Urothelium cell line (cell line): ENCODE measurements at regions not wholly inside any gene's neighbourhood (a gene's known extent, or its start where the extent isn't known, plus 50 kb on each side); places are given as distances from the start of the nearest gene placed in this dataset.

Experiments
- DNase-seq: peaks from one replicate; pipeline ENCODE4 v3.0.0; 2011; ENCODE audit warnings: low spot score, mixed read lengths
- FAIRE-seq: peaks from 2 replicates; lab custom pipeline; 2011; peaks lifted over from hg19 to GRCh38; lab: Jason Lieb, UNC

DNA sequence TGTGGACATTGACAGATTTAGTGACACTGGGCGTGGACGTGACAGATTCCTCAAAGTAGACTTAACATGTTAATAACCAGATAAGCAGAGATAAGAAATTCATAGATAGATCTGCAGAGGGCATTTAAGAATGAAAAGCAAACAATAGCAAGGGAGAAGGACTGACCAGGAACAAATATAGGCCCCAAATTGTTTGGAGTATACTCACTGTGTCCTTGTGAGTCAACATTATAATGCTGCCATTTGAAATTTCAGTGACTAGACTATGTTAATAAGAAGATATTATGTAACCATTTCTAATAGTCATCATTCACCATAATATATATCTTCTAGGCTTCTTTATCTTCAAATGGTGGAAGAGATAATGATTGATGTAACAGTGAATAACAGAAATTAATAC lies 78.1 kb upstream of the SLC38A11 start:
- DNase-seq (no peak), FAIRE-seq (no peak)

DNA sequence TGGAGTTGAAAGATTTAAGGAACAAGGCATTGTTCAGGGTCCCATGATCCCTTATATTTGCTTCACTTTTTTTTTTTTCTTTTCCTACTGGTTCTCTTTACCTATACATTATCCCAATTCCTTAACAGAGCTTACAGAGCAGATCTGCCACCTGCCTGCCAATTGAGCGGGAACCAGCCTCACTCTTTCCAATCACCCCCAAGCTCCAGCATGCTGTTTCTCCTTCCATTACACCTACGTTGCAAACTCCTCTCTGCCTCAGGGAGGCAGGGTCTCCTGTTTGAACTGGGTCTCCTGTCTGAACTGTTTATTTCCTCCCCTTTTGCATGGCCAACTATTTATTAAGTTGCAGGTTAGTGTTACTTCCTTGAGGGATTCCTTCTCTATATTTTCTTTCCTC lies 77.2 kb upstream of the SLC38A11 start:
- FAIRE-seq, result no peak
- no peak for DNase-seq

DNA sequence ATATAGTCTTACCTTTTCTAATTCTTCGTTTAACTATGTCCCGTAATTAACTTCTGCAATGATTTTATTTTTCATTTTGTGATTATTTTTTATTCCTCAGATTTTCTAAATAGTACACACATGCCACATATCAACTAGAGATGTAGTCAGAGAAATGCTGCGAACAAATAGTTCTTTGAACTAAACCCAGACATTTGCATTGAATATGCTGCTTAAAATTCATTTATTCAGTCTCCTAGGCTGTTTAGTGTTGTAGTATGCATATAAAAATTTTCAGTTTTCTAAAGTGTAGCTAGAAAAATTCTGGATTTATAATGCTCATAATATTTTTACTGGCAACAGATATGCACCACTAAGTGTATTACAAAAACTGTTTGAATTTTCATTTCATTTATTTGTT lies 68.9 kb upstream of the SLC38A11 start:
- DNase-seq, result no peak
- FAIRE-seq, result no peak

DNA sequence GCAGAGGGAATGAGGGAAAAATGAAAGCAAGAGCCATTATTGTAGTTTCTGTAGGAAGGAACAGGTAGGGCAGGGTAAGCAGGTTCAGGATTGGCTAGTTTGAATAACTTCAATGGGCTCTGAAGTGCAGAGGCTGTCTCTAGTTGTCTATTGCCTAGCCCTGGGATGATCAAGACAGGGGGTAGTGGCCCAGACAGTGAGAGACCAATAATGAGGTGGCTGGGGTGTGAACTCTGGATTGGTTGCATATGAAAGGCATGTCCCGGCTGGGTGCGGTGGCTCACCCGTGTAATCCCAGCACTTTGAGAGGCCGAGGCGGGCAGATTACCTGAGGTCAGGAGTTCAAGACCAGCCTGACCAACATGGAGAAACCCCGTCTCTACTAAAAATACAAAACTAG lies 67.5 kb upstream of the SLC38A11 start:
- DNase-seq (no peak), FAIRE-seq (no peak)

DNA sequence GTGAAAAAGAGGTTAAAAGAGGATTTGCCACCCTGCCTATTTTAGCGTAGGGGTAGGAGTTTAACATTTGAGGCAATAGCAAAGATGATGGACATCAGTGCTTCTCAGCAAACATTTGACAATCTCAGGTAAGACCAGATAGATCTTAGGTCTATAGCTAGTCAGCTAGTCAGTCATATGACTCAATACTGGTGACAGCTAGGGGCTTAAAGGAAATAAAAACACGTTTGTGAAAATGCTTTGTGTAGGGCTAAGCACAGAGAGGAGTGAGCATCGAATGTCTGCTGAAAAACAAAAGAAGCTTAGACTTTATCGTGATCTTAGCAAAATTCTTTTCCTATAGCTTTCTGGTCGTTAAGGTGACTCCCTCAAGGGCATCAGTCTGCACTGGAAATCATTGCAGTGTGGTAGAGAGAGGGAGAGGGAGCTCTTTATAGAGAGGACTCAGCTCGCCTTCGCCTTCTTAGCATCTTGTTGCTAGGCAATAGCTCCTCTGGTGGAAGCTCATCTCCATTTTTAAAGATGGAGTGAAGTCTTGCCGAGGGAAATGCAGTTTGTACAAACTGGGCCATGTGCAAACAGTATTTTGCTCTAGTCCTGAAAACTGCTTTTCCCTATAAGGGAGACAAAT lies 62.8 kb upstream of the SLC38A11 start:
- FAIRE-seq (no peak), DNase-seq (no peak)

DNA sequence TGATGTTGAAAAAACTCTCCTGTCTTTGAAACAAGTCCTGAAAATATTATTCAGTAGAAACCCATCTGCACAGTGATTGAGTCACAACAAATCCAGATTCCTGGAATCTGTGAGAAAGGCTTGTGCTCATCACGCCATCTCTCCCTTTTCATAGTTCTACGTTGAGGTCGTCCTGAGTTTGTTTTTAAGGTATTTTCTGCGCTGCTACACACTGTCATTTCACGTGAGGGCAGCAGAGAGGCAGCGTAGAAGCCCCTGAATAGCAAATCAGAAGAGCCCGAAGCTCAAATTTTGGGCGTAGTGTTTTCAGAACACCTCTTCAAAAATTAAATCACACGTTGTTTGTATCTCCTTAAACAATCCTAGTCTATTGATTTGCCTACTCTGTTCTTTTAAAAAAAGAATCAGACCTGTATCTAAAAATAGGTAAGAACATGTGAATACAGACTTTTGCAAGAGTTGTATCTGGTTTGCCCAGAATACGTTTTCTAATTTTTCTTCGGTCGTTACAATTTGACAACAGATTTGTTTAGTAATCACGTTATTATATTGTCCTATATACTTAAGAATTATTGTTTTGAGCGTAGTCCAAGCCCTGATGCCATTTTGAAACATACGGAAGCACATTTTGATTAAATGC lies 61.6 kb upstream of the SLC38A11 start:
- no peak for FAIRE-seq
- peak; percentile 64 for DNase-seq

DNA sequence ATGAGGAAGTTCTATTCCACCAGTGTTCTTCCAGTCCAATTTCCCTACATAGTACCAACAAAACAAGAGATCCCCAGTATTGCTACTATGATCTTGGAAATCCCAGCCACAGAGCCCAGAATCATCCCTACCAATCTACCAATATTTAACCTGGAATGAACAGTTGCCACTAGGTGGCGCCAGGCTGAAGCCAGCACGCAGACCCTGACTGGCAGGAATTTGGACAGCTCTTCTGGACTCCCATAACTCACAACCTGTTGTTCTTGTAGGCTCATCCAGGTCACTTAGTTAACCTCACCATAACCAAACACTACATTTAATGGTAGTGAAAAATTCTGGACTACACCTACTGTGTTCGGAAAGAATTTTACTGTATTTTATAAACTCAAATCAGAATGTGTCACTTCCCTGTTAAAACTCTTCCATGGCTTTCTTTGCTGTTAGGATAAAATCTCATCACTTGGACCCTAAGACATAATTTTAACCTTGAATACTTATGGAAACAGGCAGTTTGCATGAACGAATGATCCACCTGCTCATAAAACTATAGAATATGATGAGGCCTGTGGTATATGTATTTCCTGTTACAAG lies 59.8 kb upstream of the SLC38A11 start:
- FAIRE-seq, result no peak
- DNase-seq, result peak; percentile 66

DNA sequence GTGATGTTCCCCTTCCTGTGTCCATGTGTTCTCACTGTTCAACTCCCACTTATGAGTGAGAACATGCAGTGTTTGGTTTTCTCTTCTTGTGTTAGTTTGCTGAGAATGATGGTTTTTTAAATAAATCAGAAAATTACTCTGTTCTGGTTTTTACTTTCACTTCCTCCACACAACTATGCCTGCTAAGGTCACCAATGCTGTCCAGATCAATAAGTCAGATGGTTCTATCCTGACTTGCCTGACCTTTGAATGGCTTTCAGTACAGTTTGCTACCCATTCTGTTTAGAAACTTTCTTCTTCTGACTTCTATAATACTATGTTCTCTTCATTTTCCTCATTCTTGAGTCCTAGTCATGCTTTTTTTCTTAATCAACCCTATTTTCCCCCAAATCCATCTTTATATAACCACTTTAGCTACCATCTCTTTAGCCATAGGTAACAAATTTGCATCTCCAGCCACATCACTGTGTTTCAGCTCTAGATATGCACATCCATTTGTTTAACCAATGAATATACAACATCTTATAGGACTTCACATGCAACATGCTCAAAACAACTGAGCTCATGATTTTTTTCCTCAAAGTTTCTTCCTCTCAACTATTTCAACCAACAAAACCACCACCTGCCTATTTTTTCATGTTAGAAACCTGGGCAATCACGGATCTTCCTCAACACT lies 58.8 kb upstream of the SLC38A11 start:
- no peak for FAIRE-seq

DNA sequence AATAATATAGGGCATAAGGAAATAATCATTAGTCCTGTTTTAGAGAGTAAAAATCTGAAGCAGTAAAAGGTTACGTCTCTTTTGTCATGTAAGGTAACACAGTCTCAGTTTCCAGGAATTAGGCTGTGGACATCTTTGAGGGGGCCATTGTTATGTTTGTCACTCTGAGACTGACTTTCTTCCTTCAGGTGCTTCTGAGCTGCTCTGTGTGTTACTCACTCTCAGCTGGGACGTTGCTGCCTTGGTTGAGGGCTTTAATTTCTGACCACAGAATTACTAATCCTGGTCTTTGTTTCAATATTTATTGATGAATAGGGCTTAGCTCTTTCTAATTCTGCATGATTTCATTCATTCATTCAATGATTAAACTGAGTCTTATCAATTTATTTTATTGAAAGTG lies 55.9 kb upstream of the SLC38A11 start:
- DNase-seq (no peak), FAIRE-seq (no peak)

More for the DNA sequence above, 58.8 kb upstream of the SLC38A11 start:
- no peak for DNase-seq

DNA sequence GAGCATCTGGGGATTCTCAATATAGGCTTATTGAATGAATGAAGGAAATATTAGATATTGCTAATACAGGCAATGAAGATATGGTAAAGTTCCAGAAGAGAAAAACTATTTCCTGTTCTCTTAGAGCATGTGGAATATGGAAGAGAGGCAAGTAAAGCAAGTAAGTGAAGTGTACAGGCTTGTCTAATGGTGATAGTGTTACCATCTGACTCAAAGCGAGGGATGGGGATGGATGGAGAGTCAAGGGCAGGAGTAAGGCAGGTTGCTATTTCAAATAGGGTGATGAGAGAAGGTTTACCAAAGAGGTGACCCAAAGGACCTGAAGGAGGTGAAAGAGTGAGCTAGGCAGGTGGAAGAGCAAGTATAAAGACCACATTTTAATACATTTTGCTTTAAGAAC lies 55.2 kb upstream of the SLC38A11 start:
- DNase-seq, result no peak
- FAIRE-seq, result no peak

DNA sequence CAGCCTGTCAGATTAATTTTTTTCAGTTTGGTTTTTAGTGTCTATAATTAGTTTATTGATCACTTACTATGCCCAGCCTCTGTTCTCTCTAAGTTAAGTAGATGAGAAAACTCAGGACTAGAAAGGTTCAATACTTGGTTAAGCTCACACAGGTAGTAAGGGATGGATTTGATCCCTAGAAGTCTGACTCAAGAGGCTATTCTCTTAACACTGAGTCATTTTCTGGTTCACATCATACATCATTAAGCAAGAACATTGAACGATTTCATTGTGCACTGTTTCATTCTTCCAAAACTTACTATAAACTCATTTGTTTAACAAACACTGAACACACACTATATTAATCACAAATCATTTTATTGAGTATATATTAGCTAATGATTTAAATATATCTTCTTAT lies 54.1 kb upstream of the SLC38A11 start:
- DNase-seq (no peak), FAIRE-seq (no peak)

DNA sequence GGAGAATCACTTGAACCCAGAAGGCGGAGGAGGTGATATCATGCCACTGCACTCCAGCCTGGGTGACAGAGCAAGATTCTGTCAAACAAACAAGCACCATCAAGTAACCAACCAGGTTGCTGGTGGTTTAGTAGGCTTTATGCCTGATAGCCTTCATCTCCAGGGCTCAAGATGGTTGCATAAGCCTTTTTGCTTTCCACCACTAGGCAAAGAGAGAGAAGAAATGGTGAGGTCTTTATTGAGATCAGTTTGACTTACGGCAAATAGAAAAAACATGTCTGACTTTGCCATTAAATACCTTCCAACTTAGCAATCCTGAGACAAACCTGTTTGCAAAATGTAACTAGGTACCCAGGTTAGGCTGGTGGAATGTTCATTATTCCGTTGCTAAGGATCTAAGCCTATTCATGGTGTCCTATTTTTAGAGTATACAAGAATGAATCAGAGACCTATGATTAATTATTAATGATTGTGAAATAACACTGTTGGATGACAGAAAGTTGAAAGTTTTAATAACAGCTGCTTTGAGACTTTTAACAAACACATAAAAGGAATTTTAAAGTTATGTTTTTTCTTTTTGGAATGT lies 53.5 kb upstream of the SLC38A11 start:
- no peak for DNase-seq
- FAIRE-seq, result no peak

DNA sequence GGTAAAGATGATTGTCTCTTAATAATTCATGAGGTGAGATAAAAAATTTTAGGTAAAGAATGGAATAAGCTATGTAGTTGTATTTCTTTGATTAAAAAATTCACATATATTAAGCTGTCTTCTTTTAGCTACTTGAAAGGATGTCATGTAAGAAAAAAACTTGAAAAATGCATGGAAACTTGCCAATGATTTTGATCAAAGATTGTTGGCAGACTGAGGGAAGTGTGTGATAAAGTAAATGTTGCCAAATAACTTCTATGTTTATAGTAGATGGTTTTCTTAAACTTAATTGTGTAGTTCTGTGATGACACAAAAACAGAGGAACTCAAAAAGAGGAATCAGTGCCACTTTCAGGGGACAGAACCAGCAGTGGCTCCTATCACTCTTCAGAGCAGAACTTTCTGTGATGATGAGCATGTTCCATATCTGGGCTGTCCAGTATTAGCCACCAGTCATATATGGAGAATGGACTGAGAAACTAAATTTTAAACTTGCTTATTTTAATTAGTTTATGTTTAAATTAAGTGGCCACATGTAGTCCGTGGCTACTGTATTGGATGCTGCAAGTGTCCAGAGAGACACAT lies 51.9 kb upstream of the SLC38A11 start:
- DNase-seq (no peak), FAIRE-seq (no peak)
